SK-N-SH treated with all-trans-retinoic acid at 6 μM for 48 hours (cell line): ENCODE measurements at regions not wholly inside any gene's neighbourhood (a gene's known extent, or its start where the extent isn't known, plus 50 kb on each side); places are given as distances from the start of the nearest gene placed in this dataset.
"Not testable (repeated sequence)": the region's sequence is repeated elsewhere in the genome, so short reads cannot be mapped to it uniquely, and the experiment has no call there.

Experiments
- ATAC-seq: fragments of 200-7000 bp; cut with Tn5 transposase; 3 replicates; pipeline ENCODE4 v1.9.1; 2020; ENCODE audit warnings: mild to moderate bottlenecking, moderate library complexity
- ARNTL ChIP-seq: fragments of 450-650 bp; formaldehyde crosslinking; IDR thresholded peaks from 2 replicates; pipeline ENCODE4 v1.5.0; 2020; ENCODE audit warnings: low read depth, mild to moderate bottlenecking, moderate library complexity, borderline replicate concordance
- BACH2 ChIP-seq: fragments of 250-450 bp; sonication (Bioruptor Pico); IDR thresholded peaks from 2 replicates; pipeline ENCODE4 v1.9.0; 2021; ENCODE audit warnings: mild to moderate bottlenecking, borderline replicate concordance
- CSDC2 ChIP-seq: fragments of 250-450 bp; sonication (Bioruptor Pico); IDR thresholded peaks from 2 replicates; pipeline ENCODE4 v1.5.0; 2020; ENCODE audit warnings: mild to moderate bottlenecking, moderate library complexity
- ESRRG ChIP-seq: fragments of 250-450 bp; sonication (Bioruptor Pico); IDR thresholded peaks from 2 replicates; pipeline ENCODE4 v1.6.1; 2021; ENCODE audit warnings: mild to moderate bottlenecking
- GLIS3 ChIP-seq: fragments of 250-450 bp; sonication (Bioruptor Pico); IDR thresholded peaks from 2 replicates; pipeline ENCODE4 v1.5.0; 2020; ENCODE audit warnings: mild to moderate bottlenecking, moderate library complexity
- ISL1 ChIP-seq: fragments of 250-450 bp; sonication (Bioruptor Pico); IDR thresholded peaks from 2 replicates; pipeline ENCODE4 v2.1.2; 2022; ENCODE audit warnings: mild to moderate bottlenecking, moderate library complexity
- OSR1 ChIP-seq: fragments of 250-450 bp; sonication (Bioruptor Pico); IDR thresholded peaks from 2 replicates; pipeline ENCODE4 v1.8.0; 2022; ENCODE audit warnings: moderate library complexity, mild to moderate bottlenecking, inconsistent platforms
- PPARA ChIP-seq: fragments of 250-450 bp; sonication (Bioruptor Pico); IDR thresholded peaks from 2 replicates; pipeline ENCODE4 v1.5.0; 2020; ENCODE audit warnings: mild to moderate bottlenecking, borderline replicate concordance
- RARB ChIP-seq: fragments of 250-450 bp; sonication (Bioruptor Pico); IDR thresholded peaks from 2 replicates; pipeline ENCODE4 v1.8.0; 2021; ENCODE audit warnings: mild to moderate bottlenecking, moderate library complexity
- TOX ChIP-seq: fragments of 250-450 bp; sonication (Bioruptor Pico); IDR thresholded peaks from 2 replicates; pipeline ENCODE4 v1.8.0; 2021; ENCODE audit warnings: mild to moderate bottlenecking, moderate library complexity, borderline replicate concordance
- ZC3H10 ChIP-seq: fragments of 250-450 bp; sonication (Bioruptor Pico); IDR thresholded peaks from 2 replicates; pipeline ENCODE4 v1.5.1; 2021; ENCODE audit warnings: mild to moderate bottlenecking, moderate library complexity
- ZFP30 ChIP-seq: fragments of 450-650 bp; formaldehyde crosslinking; IDR thresholded peaks from 2 replicates; pipeline ENCODE4 v1.5.0; 2022; ENCODE audit warnings: mild to moderate bottlenecking, moderate library complexity
- ZNF565 ChIP-seq: fragments of 450-650 bp; formaldehyde crosslinking; conservative IDR thresholded peaks from 2 replicates; pipeline ENCODE4 v1.5.0; 2020; ENCODE audit warnings: low read depth, mild to moderate bottlenecking, moderate library complexity
- TF ChIP-seq, protein P1 (sequence below): fragments of 250-450 bp; sonication (Bioruptor Pico); IDR thresholded peaks from 2 replicates; pipeline ENCODE4 v1.5.1; 2021; ENCODE audit warnings: mild to moderate bottlenecking, moderate library complexity
- TF ChIP-seq, protein P2 (sequence below): fragments of 250-450 bp; sonication (Bioruptor Pico); IDR thresholded peaks from 2 replicates; pipeline ENCODE4 v1.8.0; 2020; ENCODE audit warnings: mild to moderate bottlenecking, moderate library complexity, borderline replicate concordance
- TF ChIP-seq, protein P3 (sequence below): fragments of 250-450 bp; sonication (Bioruptor Pico); IDR thresholded peaks from 2 replicates; pipeline ENCODE4 v1.8.0; 2021; ENCODE audit warnings: low read depth, mild to moderate bottlenecking, moderate library complexity, borderline replicate concordance
- TF ChIP-seq, protein P4 (sequence below): fragments of 250-450 bp; sonication (Bioruptor Pico); IDR thresholded peaks from 2 replicates; pipeline ENCODE4 v1.5.1; 2020; ENCODE audit warnings: low read depth, mild to moderate bottlenecking, moderate library complexity
- TF ChIP-seq, protein P5 (sequence below): fragments of 250-450 bp; sonication (Bioruptor Pico); IDR thresholded peaks from 2 replicates; pipeline ENCODE4 v1.5.0; 2020; ENCODE audit warnings: mild to moderate bottlenecking, moderate library complexity

DNA sequence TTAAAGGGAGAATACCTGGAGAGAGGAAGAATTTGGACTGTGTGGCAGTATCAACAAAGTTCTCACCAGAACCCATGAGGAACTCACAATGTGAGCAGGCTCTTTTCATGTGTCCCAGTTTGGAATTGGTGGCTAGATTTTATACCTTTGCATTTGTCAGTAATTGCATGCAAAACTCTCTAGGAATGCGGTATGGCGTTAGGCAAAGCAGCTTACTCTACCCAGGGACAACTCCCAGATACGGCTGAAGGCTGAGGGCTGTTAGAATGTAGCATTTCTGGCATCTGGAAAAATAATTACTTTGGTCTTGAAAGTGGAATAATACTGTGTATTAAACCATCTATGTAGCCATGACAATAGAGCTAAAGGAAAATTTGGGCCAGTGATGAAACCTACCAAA, 635.5 kb downstream of the SLC16A7 start (continued):
- TF ChIP-seq, protein P1, sequence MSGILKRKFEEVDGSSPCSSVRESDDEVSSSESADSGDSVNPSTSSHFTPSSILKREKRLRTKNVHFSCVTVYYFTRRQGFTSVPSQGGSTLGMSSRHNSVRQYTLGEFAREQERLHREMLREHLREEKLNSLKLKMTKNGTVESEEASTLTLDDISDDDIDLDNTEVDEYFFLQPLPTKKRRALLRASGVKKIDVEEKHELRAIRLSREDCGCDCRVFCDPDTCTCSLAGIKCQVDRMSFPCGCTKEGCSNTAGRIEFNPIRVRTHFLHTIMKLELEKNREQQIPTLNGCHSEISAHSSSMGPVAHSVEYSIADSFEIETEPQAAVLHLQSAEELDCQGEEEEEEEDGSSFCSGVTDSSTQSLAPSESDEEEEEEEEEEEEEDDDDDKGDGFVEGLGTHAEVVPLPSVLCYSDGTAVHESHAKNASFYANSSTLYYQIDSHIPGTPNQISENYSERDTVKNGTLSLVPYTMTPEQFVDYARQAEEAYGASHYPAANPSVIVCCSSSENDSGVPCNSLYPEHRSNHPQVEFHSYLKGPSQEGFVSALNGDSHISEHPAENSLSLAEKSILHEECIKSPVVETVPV (CRISPR knock-in tag), result no peak
- TF ChIP-seq PPARA (CRISPR knock-in tag), result no peak
- no peak for TF ChIP-seq ISL1 (CRISPR knock-in tag)
- TF ChIP-seq ZC3H10 (CRISPR knock-in tag), result no peak
- TF ChIP-seq ESRRG (CRISPR knock-in tag), result no peak
- TF ChIP-seq BACH2, result no peak

DNA sequence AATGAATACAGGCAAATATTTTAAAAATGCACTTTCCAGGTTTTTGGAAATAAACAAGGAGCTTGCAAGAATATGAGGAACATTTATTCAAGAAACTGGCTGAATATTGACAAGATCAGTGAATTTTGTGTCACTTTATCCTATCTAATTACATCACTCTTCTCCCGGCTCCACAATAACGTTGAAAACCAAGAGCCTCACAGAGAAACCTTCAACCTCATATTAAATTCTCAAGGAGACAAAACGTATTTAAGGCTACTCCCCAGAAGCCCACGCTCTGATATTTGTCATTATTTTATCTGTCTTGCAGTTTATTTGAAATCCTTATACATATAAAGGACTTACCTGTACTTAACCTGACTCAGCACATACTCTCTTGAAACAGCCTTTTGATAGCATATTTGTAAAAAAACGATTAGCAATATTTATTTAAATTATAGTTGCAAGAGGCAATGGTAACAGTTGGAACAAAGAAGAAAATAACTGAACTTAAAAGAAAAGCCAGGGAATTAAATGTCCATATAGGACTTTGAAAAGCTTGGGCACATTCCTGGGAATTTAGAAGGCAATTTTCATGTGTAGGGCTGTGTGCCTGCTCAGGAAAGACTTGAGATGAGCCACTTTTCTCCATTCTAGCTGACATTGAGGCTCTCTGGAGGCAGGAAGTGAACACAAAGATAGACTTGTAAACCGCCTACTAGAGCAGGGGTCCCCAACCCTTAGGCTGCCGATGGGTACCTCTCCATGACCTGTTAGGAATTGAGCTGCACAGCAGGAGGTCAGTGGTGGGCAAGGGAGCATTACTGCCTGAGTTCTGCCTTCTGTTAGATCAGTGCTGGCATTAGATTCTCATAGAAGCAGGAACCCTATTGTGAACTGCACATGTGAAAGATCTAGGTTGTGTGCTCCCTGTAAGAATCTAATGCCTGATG, 636.4 kb downstream of the SLC16A7 start:
- ATAC-seq, result no peak
- no peak for TF ChIP-seq ZC3H10 (CRISPR knock-in tag)
- TF ChIP-seq, protein P2, sequence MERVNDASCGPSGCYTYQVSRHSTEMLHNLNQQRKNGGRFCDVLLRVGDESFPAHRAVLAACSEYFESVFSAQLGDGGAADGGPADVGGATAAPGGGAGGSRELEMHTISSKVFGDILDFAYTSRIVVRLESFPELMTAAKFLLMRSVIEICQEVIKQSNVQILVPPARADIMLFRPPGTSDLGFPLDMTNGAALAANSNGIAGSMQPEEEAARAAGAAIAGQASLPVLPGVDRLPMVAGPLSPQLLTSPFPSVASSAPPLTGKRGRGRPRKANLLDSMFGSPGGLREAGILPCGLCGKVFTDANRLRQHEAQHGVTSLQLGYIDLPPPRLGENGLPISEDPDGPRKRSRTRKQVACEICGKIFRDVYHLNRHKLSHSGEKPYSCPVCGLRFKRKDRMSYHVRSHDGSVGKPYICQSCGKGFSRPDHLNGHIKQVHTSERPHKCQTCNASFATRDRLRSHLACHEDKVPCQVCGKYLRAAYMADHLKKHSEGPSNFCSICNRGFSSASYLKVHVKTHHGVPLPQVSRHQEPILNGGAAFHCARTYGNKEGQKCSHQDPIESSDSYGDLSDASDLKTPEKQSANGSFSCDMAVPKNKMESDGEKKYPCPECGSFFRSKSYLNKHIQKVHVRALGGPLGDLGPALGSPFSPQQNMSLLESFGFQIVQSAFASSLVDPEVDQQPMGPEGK (CRISPR knock-in tag), result no peak

DNA sequence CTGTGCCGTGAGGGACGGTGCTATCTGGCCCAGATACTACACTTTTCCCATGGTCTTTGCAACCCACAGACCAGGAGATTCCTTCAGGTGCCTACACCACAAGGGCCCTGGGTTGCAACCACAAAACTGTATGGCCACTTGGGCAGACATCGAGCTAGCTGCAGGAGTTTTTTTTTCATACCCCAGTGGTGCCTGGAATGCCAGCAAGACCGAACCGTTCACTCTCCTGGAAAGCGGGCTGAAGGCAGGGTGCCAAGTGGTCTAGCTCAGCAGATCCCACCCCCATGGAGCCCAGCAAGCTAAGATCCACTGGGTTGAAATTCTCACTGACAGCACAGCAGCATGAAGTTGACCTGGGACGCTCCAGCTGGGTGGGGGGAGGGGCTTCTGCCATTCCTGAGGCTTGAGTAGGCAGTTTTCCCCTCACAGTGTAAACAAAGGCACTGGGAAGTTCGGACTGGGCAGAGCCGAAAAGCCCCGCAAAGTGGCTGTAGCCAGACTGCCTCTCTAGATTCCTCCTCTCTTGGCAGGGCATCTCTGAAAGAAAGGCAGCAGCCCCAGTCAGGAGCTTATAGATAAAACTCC, 638.9 kb downstream of the SLC16A7 start:
- ATAC-seq, result not testable (repeated sequence)

DNA sequence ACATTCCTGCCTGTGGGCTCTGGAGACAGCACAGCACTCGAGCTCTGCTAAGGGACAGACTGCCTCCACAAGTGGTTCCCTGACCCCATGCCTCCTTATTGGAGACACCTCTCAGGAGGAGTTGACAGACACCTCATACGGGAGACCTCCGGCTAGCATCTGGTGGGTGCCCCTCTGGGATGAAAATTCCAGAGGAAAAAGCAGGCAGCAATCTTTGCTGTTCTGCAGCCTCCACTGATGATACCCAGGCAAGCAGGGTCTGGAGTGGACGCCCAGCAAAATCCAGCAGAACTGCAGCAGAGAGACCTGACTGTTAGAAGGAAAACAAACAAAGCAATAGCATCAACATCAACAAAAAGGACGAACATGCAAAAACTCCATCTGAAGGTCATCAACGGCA, 639.4 kb downstream of the SLC16A7 start:
- ATAC-seq, result no peak

DNA sequence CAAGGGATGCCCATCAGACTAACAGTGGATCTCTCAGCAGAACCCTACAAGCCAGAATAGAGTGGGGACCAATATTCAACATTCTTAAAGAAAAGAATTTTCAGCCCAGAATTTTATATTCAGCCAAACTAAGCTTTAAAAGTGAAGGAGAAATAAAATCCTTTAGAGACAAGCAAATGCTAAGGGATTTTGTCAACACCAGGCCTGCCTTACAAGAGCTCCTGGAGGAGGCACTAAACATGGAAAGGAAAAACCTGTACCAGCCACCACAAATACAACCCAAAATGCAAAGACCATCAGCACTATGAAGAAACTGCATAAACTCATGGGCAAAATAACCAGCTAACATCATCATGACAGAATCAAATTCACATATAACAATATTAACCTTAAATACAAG, 640.6 kb downstream of the SLC16A7 start:
- not testable (repeated sequence) for ATAC-seq

More for the DNA sequence above, 639.4 kb downstream of the SLC16A7 start:
- TF ChIP-seq ARNTL (CRISPR knock-in tag), result no peak
- TF ChIP-seq, all 23 proteins: peak for 0

DNA sequence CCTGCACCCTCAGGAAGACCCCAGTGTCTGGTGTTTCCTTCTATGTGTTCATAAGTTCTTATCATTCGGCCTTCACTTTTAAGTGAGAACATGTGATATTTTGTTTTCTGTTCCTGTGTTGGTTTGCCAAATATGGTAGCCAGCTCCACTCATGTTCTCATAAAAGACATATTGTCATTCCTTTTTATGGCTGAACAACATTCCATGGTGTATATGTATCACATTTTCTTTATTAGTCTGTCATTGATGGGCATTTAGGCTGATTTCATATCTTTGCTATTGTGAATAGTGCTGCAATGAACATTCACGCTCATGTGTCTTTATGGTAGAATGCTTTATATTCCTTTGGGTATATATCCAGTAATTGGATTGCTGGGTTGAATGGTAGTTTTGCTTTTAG, 645.1 kb downstream of the SLC16A7 start:
- ATAC-seq, result no peak
- TF ChIP-seq, protein P3, sequence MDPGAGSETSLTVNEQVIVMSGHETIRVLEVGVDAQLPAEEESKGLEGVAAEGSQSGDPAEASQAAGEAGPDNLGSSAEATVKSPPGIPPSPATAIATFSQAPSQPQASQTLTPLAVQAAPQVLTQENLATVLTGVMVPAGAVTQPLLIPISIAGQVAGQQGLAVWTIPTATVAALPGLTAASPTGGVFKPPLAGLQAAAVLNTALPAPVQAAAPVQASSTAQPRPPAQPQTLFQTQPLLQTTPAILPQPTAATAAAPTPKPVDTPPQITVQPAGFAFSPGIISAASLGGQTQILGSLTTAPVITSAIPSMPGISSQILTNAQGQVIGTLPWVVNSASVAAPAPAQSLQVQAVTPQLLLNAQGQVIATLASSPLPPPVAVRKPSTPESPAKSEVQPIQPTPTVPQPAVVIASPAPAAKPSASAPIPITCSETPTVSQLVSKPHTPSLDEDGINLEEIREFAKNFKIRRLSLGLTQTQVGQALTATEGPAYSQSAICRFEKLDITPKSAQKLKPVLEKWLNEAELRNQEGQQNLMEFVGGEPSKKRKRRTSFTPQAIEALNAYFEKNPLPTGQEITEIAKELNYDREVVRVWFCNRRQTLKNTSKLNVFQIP, result no peak
- TF ChIP-seq ZC3H10 (CRISPR knock-in tag) (no peak), TOX (no peak), RARB (CRISPR knock-in tag) (no peak), ESRRG (CRISPR knock-in tag) (no peak), ZFP30 (no peak), GLIS3 (no peak), ARNTL (CRISPR knock-in tag) (no peak), CSDC2 (no peak), OSR1 (CRISPR knock-in tag) (no peak), ZNF565 (no peak)
- TF ChIP-seq, protein P4, sequence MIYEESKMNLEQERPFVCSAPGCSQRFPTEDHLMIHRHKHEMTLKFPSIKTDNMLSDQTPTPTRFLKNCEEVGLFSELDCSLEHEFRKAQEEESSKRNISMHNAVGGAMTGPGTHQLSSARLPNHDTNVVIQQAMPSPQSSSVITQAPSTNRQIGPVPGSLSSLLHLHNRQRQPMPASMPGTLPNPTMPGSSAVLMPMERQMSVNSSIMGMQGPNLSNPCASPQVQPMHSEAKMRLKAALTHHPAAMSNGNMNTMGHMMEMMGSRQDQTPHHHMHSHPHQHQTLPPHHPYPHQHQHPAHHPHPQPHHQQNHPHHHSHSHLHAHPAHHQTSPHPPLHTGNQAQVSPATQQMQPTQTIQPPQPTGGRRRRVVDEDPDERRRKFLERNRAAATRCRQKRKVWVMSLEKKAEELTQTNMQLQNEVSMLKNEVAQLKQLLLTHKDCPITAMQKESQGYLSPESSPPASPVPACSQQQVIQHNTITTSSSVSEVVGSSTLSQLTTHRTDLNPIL, result no peak
- TF ChIP-seq, protein P2 (CRISPR knock-in tag), result no peak
- TF ChIP-seq, protein P5, sequence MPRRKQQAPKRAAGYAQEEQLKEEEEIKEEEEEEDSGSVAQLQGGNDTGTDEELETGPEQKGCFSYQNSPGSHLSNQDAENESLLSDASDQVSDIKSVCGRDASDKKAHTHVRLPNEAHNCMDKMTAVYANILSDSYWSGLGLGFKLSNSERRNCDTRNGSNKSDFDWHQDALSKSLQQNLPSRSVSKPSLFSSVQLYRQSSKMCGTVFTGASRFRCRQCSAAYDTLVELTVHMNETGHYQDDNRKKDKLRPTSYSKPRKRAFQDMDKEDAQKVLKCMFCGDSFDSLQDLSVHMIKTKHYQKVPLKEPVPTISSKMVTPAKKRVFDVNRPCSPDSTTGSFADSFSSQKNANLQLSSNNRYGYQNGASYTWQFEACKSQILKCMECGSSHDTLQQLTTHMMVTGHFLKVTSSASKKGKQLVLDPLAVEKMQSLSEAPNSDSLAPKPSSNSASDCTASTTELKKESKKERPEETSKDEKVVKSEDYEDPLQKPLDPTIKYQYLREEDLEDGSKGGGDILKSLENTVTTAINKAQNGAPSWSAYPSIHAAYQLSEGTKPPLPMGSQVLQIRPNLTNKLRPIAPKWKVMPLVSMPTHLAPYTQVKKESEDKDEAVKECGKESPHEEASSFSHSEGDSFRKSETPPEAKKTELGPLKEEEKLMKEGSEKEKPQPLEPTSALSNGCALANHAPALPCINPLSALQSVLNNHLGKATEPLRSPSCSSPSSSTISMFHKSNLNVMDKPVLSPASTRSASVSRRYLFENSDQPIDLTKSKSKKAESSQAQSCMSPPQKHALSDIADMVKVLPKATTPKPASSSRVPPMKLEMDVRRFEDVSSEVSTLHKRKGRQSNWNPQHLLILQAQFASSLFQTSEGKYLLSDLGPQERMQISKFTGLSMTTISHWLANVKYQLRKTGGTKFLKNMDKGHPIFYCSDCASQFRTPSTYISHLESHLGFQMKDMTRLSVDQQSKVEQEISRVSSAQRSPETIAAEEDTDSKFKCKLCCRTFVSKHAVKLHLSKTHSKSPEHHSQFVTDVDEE (CRISPR knock-in tag), result no peak
- TF ChIP-seq, protein P1 (CRISPR knock-in tag), result no peak
